OCI-LY7 (cell line): ENCODE measurements at regions not wholly inside any gene's neighbourhood (a gene's known extent, or its start where the extent isn't known, plus 50 kb on each side); places are given as distances from the start of the nearest gene placed in this dataset.
"Not testable (repeated sequence)": the region's sequence is repeated elsewhere in the genome, so short reads cannot be mapped to it uniquely, and the experiment has no call there.

Experiments
- BruUV-seq: library from RNA; stranded (reverse); fragments of 400-500 nt; replicated peaks from 2 replicates; lab custom pipeline; 2021; lab: Mats Ljungman, UMichigan
- CTCF ChIA-PET: fragments of 300-600 bp; sonication (Branson Sonifier 250); formaldehyde crosslinking; loops from one replicate; lab custom pipeline; 2022; ENCODE audit warnings: antibody characterized with exemption; ENCODE audit not compliant: unreplicated experiment; lab: Charles Lee
- POLR2A ChIA-PET: fragments of 300-600 bp; sonication (Branson Sonifier 250); formaldehyde crosslinking; loops from one replicate; lab custom pipeline; 2022; ENCODE audit warnings: antibody characterized with exemption; lab: Charles Lee
- DNase-seq: peaks from one replicate; pipeline ENCODE4 v3.0.0-alpha.2; 2015; ENCODE audit warnings: low spot score
- H2AFZ ChIP-seq: fragments of 200-600 bp; sonication (generic), shearing (Covaris generic); 2 replicates; pipeline ENCODE4 v1.6.1; 2014; ENCODE audit warnings: mild to moderate bottlenecking, antibody characterized with exemption, low read length, moderate library complexity
- H3K27ac ChIP-seq: fragments of 200-600 bp; sonication (generic); 2 replicates; pipeline ENCODE4 v1.5.1; 2014; ENCODE audit warnings: mixed run types, low read depth, mild to moderate bottlenecking, moderate library complexity, low read length, inconsistent platforms; ENCODE audit not compliant: poor library complexity, severe bottlenecking
- H3K36me3 ChIP-seq: fragments of 200-600 bp; sonication (generic); 2 replicates; pipeline ENCODE4 v1.6.1; 2014; ENCODE audit warnings: mild to moderate bottlenecking, antibody characterized with exemption, low read length, moderate library complexity, mixed read lengths; ENCODE audit not compliant: insufficient read depth
- H3K4me1 ChIP-seq: fragments of 200-600 bp; sonication (generic); 2 replicates; pipeline ENCODE4 v1.5.1; 2014; ENCODE audit warnings: mild to moderate bottlenecking, low read length; ENCODE audit not compliant: insufficient read depth, poor library complexity, severe bottlenecking
- H3K4me2 ChIP-seq: fragments of 200-600 bp; sonication (generic); 2 replicates; pipeline ENCODE4 v1.6.1; 2014; ENCODE audit warnings: mild to moderate bottlenecking, low read length
- H3K4me3 ChIP-seq: fragments of 200-600 bp; sonication (generic); 2 replicates; pipeline ENCODE4 v1.5.1; 2014; ENCODE audit warnings: mild to moderate bottlenecking, low read depth, low read length; ENCODE audit not compliant: poor library complexity, severe bottlenecking
- H3K79me2 ChIP-seq: fragments of 200-600 bp; sonication (generic); 2 replicates; pipeline ENCODE4 v1.6.1; 2016; ENCODE audit warnings: low read depth, mild to moderate bottlenecking, low read length, moderate library complexity, mixed read lengths; ENCODE audit not compliant: insufficient read depth
- H3K9me2 ChIP-seq: fragments of 200-600 bp; sonication (generic); 2 replicates; pipeline ENCODE4 v1.6.1; 2016; ENCODE audit warnings: mild to moderate bottlenecking, low read length, mixed read lengths; ENCODE audit not compliant: insufficient read depth
- H3K9me3 ChIP-seq: fragments of 200-600 bp; sonication (generic); 2 replicates; pipeline ENCODE4 v1.6.1; 2014; ENCODE audit warnings: mild to moderate bottlenecking, mixed run types, low read length, mixed read lengths
- H4K20me1 ChIP-seq: fragments of 200-600 bp; sonication (generic); 2 replicates; pipeline ENCODE4 v1.6.1; 2014; ENCODE audit warnings: mild to moderate bottlenecking, antibody characterized with exemption, low read length, moderate library complexity, mixed read lengths; ENCODE audit not compliant: insufficient read depth
- intact Hi-C: fragments of 100-400 bp; cut with micrococcal nuclease; formaldehyde crosslinking; loops from one replicate; pipeline ENCODE4 v1.10.0; 2022; ENCODE audit not compliant: unreplicated experiment

GRCh38 chr4:8952791-8953190 is 81.2 kb upstream of the HMX1 start:
- POLR2A ChIA-PET = not testable (repeated sequence)

GRCh38 chr4:8952109-8952508 is 80.5 kb upstream of the HMX1 start:
- H2AFZ ChIP-seq, H3K9me2 ChIP-seq, H3K4me3 ChIP-seq, POLR2A ChIA-PET, CTCF ChIA-PET, BruUV-seq, H3K9me3 ChIP-seq, intact Hi-C loops, H4K20me1 ChIP-seq, H3K27ac ChIP-seq, H3K36me3 ChIP-seq, H3K79me2 ChIP-seq, H3K4me1 ChIP-seq, DNase-seq, H3K4me2 ChIP-seq: not testable (repeated sequence)

More at GRCh38 chr4:8952791-8953190, 81.2 kb upstream of the HMX1 start:
- H3K9me2 ChIP-seq, H3K4me3 ChIP-seq, H3K9me3 ChIP-seq, H4K20me1 ChIP-seq, intact Hi-C loops, H3K36me3 ChIP-seq, H3K4me2 ChIP-seq, H2AFZ ChIP-seq, H3K4me1 ChIP-seq, BruUV-seq, DNase-seq, CTCF ChIA-PET, H3K79me2 ChIP-seq, H3K27ac ChIP-seq: not testable (repeated sequence)

- CTCF ChIA-PET, POLR2A ChIA-PET, intact Hi-C loops: not testable (repeated sequence)
These were observed 73.9 kb upstream of the HMX1 start for GRCh38 chr4:8945506-8945905.

GRCh38 chr4:8943367-8943766 is 71.7 kb upstream of the HMX1 start:
- H3K36me3 ChIP-seq, H3K9me3 ChIP-seq, DNase-seq, intact Hi-C loops, BruUV-seq, H3K4me3 ChIP-seq, CTCF ChIA-PET, H3K4me1 ChIP-seq, POLR2A ChIA-PET, H4K20me1 ChIP-seq, H2AFZ ChIP-seq, H3K79me2 ChIP-seq, H3K4me2 ChIP-seq, H3K27ac ChIP-seq, H3K9me2 ChIP-seq: not testable (repeated sequence)

More at GRCh38 chr4:8945506-8945905, 73.9 kb upstream of the HMX1 start:
- H3K36me3 ChIP-seq, H2AFZ ChIP-seq, H3K27ac ChIP-seq, DNase-seq, H3K4me1 ChIP-seq, H3K4me2 ChIP-seq, H3K9me3 ChIP-seq, H3K79me2 ChIP-seq, BruUV-seq, H3K9me2 ChIP-seq, H3K4me3 ChIP-seq, H4K20me1 ChIP-seq: not testable (repeated sequence)

GRCh38 chr4:8942088-8942487 is 70.4 kb upstream of the HMX1 start:
- DNase-seq, H3K4me2 ChIP-seq, H3K36me3 ChIP-seq, CTCF ChIA-PET, intact Hi-C loops, H3K4me3 ChIP-seq, H3K27ac ChIP-seq, POLR2A ChIA-PET, H3K79me2 ChIP-seq, H3K4me1 ChIP-seq, H2AFZ ChIP-seq, H4K20me1 ChIP-seq, H3K9me2 ChIP-seq, BruUV-seq, H3K9me3 ChIP-seq: not testable (repeated sequence)
